GM23248 (cell line): ENCODE measurements at regions not wholly inside any gene's neighbourhood (a gene's known extent, or its start where the extent isn't known, plus 50 kb on each side); places are given as distances from the start of the nearest gene placed in this dataset.

Experiments used
- DNase-seq: peaks from one replicate; pipeline ENCODE4 v3.0.0-alpha.2; 2015
- H2AFZ ChIP-seq: fragments of 200-600 bp; sonication (generic); 2 replicates; pipeline ENCODE4 v1.6.1; 2016; ENCODE audit warnings: antibody characterized with exemption
- H3F3A ChIP-seq: fragments of 200-600 bp; sonication (generic); 2 replicates; pipeline ENCODE4 v1.6.1; 2016; ENCODE audit warnings: mild to moderate bottlenecking, antibody characterized with exemption, mixed run types; ENCODE audit not compliant: insufficient read depth
- H3K27ac ChIP-seq: fragments of 200-600 bp; sonication (generic); 2 replicates; pipeline ENCODE4 v1.5.1; 2016; ENCODE audit warnings: mild to moderate bottlenecking
- H3K27me3 ChIP-seq: fragments of 200-600 bp; sonication (generic); replicated peaks from 2 replicates; pipeline ENCODE4 v1.6.1; 2016; ENCODE audit warnings: mild to moderate bottlenecking; ENCODE audit not compliant: insufficient read depth
- H3K36me3 ChIP-seq: fragments of 200-600 bp; sonication (generic); 2 replicates; pipeline ENCODE4 v1.6.1; 2016; ENCODE audit warnings: low read depth, mild to moderate bottlenecking
- H3K4me1 ChIP-seq: fragments of 200-600 bp; sonication (generic); 2 replicates; pipeline ENCODE4 v1.6.1; 2016; ENCODE audit warnings: mild to moderate bottlenecking; ENCODE audit not compliant: insufficient read depth
- H3K4me2 ChIP-seq: fragments of 200-600 bp; sonication (generic); one replicate; pipeline ENCODE4 v1.6.1; 2016; ENCODE audit warnings: mild to moderate bottlenecking; ENCODE audit not compliant: unreplicated experiment
- H3K4me3 ChIP-seq: fragments of 200-600 bp; sonication (generic); 2 replicates; pipeline ENCODE4 v1.5.1; 2016; ENCODE audit warnings: mild to moderate bottlenecking
- H3K79me2 ChIP-seq: fragments of 200-600 bp; sonication (generic); 2 replicates; pipeline ENCODE4 v1.6.1; 2016; ENCODE audit warnings: mild to moderate bottlenecking; ENCODE audit not compliant: insufficient read depth
- H3K9ac ChIP-seq: fragments of 200-600 bp; sonication (generic); 2 replicates; pipeline ENCODE4 v1.6.1; 2016; ENCODE audit warnings: mild to moderate bottlenecking
- H3K9me2 ChIP-seq: fragments of 200-600 bp; sonication (generic); 2 replicates; pipeline ENCODE4 v1.6.1; 2016; ENCODE audit warnings: mixed run types, mild to moderate bottlenecking, moderate library complexity; ENCODE audit not compliant: insufficient read depth
- H3K9me3 ChIP-seq: fragments of 200-600 bp; sonication (generic); one replicate; pipeline ENCODE4 v1.6.1; 2017; ENCODE audit warnings: low read depth
- H4K20me1 ChIP-seq: fragments of 200-600 bp; sonication (generic); 2 replicates; pipeline ENCODE4 v1.6.0; 2016; ENCODE audit not compliant: insufficient read depth
- EZH2 ChIP-seq: fragments of 200-600 bp; sonication (generic); IDR thresholded peaks from 2 replicates; pipeline ENCODE4 v1.6.1; 2018; ENCODE audit warnings: antibody characterized with exemption, mild to moderate bottlenecking; ENCODE audit not compliant: insufficient read depth, poor library complexity, severe bottlenecking
- EZH2phosphoT487 ChIP-seq: fragments of 200-600 bp; sonication (generic); IDR thresholded peaks from 2 replicates; pipeline ENCODE4 v1.6.1; 2018; ENCODE audit warnings: antibody characterized with exemption, moderate library complexity, mild to moderate bottlenecking, low read depth; ENCODE audit not compliant: insufficient read depth
- WGBS, 2 experiments: methylation state at CpG; one replicate each; pipeline ENCODE4 v1.1.6; 2015 to 2017; ENCODE audit warnings: low lambda C conversion rate in 2 of 2, low coverage in 1 of 2; ENCODE audit errors: missing lambda C conversion rate in 2 of 2; 5-methylcytosine and 5-hydroxymethylcytosine counted together
- in situ Hi-C: fragments of 300-500 bp; cut with MboI; formaldehyde crosslinking; loops from 2 replicates; pipeline ENCODE4 v1.15.0; 2020

DNA sequence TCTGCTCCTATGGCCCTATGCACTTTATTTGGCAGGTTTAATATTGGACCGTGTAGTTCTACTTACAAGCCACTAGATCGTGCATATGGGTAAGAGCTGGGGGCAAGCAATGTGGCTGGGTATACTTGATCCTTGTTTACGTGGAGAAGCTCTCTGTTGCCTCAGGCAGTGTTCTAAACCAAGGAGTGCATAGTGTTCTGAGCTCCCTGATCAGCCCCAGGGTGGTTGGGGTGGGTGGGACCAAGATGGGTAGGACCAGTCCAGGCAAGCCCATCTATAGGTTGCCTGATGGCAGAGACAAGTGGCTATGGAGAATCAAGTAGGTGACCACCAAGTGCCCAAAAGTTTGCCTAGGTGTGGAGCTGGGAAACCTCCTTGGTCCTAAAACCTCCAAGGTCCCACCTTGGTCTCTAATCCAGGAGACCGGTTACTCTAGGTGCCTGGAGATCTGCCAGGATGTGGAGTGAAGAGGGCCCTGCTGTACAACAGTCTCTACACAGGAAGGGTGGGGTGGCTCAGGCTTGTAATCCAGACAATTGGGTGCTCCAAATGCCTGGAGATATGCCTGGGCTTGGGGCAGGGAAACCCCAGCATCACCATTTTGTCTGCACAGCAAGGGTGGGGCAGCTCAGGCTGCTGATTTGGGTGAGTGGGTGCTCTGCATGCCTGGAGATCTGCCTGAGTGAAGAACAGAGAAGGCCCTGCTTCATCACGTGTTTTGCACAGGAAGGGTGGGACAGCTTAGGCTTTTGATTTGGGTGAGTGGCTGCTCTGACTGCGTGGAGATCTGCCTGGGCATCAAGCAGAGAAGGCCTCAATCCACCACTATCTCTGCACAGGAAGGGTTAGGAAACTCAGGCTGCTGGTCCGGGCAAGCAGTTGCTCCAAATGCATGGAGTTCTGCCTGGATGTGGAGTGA, 659.8 kb downstream of the TLE4 start:
- WGBS, 2 experiments, result 36 to 37% methylated on average over 7 of the region's 7 CpGs
- Histone ChIP-seq H3K4me3 (no peak overlapping the region), H3K9me2 (no peaks in the 10 kb centered on the region), H3K9ac (no peak overlapping the region), H3K27ac (no peak overlapping the region), H3F3A (no peaks in the 10 kb centered on the region), H3K4me1 (no peaks in the 10 kb centered on the region), H3K27me3 (no peaks in the 10 kb centered on the region), H3K36me3 (no peaks in the 10 kb centered on the region), H3K79me2 (no peaks in the 10 kb centered on the region), H3K4me2 (no peak overlapping the region), H3K9me3 (peaks cover 2% of the 10 kb centered on the region), H4K20me1 (no peaks in the 10 kb centered on the region), H2AFZ (no peak overlapping the region)
- in situ Hi-C loops, result no loop called here
- DNase-seq, result no peak
- TF ChIP-seq EZH2phosphoT487 (no peak), EZH2 (no peak)

- whole genome bisulfite sequencing, 2 experiments, result 60 to 68% methylated on average over 1 of the region's 1 CpG
- Histone ChIP-seq H3K27ac (no peak overlapping the region), H4K20me1 (no peaks in the 10 kb centered on the region), H3K36me3 (no peaks in the 10 kb centered on the region), H3K9ac (no peak overlapping the region), H3K27me3 (no peaks in the 10 kb centered on the region), H3K4me2 (no peak overlapping the region), H3K9me2 (no peaks in the 10 kb centered on the region), H3K9me3 (no peaks in the 10 kb centered on the region), H3K4me3 (no peak overlapping the region), H3K4me1 (no peaks in the 10 kb centered on the region), H2AFZ (no peak overlapping the region), H3K79me2 (no peaks in the 10 kb centered on the region), H3F3A (no peaks in the 10 kb centered on the region)
- in situ Hi-C loops, result no loop called here
- TF ChIP-seq EZH2 (no peak), EZH2phosphoT487 (no peak)
- no peak for DNase-seq
These were observed 652.1 kb downstream of the TLE4 start for GRCh38 chr9:80223897-80224296.

- in situ Hi-C loops, result no loop called here
These were observed 650.9 kb downstream of the TLE4 start for GRCh38 chr9:80222466-80223169.

GRCh38 chr9:80218328-80218727, 646.6 kb downstream of the TLE4 start:
- Histone ChIP-seq H3K9ac (no peak overlapping the region), H4K20me1 (no peaks in the 10 kb centered on the region), H3K79me2 (no peaks in the 10 kb centered on the region), H2AFZ (no peak overlapping the region), H3K9me3 (no peaks in the 10 kb centered on the region), H3K9me2 (no peaks in the 10 kb centered on the region), H3F3A (no peaks in the 10 kb centered on the region), H3K4me1 (no peaks in the 10 kb centered on the region), H3K4me2 (no peak overlapping the region), H3K4me3 (no peak overlapping the region), H3K36me3 (no peaks in the 10 kb centered on the region), H3K27ac (no peak overlapping the region), H3K27me3 (no peaks in the 10 kb centered on the region)
- TF ChIP-seq EZH2 (no peak), EZH2phosphoT487 (no peak)
- 28 to 38% methylated on average over 6 of the region's 6 CpGs for WGBS, 2 experiments
- DNase-seq, result no peak
- in situ Hi-C loops, result no loop called here

More at GRCh38 chr9:80222466-80223169, 650.9 kb downstream of the TLE4 start:
- Histone ChIP-seq H2AFZ (no peak overlapping the region), H3F3A (no peaks in the 10 kb centered on the region), H3K4me3 (no peak overlapping the region), H3K27ac (no peak overlapping the region), H3K9ac (no peak overlapping the region), H3K9me3 (no peaks in the 10 kb centered on the region), H3K27me3 (no peaks in the 10 kb centered on the region), H3K36me3 (no peaks in the 10 kb centered on the region), H3K4me2 (no peak overlapping the region), H3K79me2 (no peaks in the 10 kb centered on the region), H3K9me2 (no peaks in the 10 kb centered on the region), H4K20me1 (no peaks in the 10 kb centered on the region), H3K4me1 (no peaks in the 10 kb centered on the region)
- DNase-seq, result no peak
- TF ChIP-seq EZH2phosphoT487, result no peak
- no peak for TF ChIP-seq EZH2
- WGBS, 2 experiments, result 19 to 20% methylated on average over 3 of the region's 3 CpGs
